HG02610 (cell line): ENCODE measurements at regions not wholly inside any gene's neighbourhood (a gene's known extent, or its start where the extent isn't known, plus 50 kb on each side); places are given as distances from the start of the nearest gene placed in this dataset.

ENCODE experiments used
- ATAC-seq: cut with Tn5 transposase; IDR thresholded peaks from one replicate; pipeline ENCODE4 v1.9.1; 2021; ENCODE audit warnings: mild to moderate bottlenecking, moderate library complexity; ENCODE audit not compliant: unreplicated experiment

DNA sequence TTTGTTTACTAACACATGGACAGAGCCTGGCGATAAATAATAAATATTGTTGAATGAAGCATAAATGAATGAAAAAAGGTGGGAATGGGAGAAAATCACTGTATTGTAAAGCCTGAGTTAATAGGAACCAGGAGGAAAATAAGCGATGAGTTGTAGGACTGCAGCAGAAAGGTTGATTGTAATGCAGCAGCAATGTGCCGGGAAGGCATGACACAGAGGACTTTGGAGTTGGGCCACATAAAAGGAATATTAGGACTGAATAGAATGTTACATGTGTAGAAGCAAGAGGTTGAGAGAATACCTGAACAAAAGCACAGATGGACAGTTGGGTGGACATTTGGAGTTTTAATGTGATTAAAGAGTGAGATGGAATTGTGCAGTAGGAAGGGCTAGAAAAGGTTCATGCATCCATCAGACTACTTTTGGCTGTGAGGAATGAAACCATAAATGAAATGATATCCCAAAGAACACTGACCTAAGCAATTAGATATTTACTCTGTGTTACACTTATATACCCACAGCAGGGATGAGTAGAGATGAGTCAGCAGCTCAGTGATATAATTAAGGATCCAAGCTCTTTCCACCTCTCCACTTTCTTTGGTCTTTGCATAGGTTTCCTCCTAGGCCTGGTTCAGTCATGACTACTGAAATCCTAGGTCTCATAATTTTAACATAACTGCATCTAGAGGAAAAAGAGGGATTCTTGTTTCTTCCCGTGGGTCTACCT lies 55.4 kb downstream of the CCER1 start:
- ATAC-seq = no peak

DNA sequence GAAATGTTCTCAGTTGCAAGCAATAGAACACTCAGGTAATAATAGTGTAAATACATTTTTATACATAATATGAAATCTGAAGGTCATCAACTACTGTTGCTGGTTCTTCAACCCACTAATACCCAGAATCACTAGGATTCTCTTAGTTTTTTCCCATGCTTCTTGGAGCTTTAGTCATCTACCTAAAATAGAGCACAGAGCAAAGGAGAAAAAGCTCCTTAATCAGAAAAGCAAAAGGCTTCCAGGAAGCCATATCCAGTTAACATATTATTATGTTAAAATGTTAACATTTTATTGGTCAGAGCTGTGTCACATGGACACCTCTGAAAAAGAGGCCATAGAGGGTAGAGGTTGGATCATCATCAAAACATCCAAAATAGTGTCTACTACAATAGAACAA lies 57.0 kb downstream of the CCER1 start:
- no peak for ATAC-seq

GRCh38 chr12:90897316-90897715 lies 57.7 kb downstream of the CCER1 start:
- no peak for ATAC-seq

- no peak for ATAC-seq
Measured at GRCh38 chr12:90896821-90897220, 58.2 kb downstream of the CCER1 start.

DNA sequence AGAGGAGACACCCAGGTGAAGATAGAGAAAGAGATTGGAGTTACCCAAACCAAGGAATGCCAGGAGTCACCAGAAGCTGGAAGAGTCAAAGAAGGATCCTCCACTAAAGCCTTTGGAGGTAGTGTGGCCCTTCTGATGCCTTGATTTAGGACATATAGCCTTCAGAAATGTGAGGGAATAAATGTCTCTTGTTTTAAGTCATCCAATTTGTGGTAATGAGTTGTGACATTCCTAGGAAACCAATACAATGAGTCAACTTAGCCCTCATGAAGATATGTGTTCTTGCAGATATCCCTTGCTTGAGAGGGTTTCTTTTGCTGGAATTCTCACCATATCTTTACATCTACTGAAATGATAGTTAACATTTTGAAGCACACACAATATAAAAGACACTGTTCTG lies 58.8 kb downstream of the CCER1 start:
- no peak for ATAC-seq

- no peak for ATAC-seq
Measured at GRCh38 chr12:90888316-90888715, 66.7 kb downstream of the CCER1 start.

DNA sequence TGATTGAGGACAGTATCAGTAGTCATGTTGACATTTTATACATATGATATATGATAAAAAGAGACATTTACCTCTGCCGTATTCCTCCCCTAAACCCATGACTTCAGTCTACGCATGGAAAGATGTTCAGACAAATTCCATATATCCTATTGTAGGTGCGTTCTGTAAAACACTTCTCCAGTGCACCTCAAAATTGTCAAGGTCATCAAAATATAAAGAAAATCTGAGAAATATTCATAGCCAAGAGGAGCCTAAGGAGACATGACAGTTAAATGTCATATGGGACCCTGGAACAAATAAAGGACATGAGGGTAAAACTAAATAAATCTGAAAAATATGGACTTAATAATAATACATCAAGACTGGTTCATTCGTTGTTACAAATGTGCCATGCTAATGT lies 71.5 kb downstream of the CCER1 start:
- no peak for ATAC-seq

DNA sequence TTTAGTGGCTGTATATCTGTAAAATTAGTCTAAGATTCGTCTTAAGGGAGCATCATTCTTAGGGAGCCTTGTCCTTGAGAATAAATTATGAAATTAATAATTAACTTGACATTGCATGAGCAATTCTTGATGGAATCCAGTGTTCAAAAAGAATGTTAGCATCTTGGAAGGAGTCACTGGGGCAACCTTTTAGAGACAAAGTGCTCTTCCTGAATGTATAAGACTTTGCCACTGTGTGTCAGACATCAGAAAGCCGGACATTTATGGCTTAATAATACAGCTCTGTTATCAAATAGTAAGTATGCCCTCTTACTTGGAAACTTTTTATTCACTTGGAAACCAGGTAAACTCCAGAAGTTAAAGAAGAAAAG lies 83.3 kb downstream of the CCER1 start:
- ATAC-seq = no peak

- ATAC-seq = no peak
Measured at GRCh38 chr12:90870971-90871725, 83.8 kb downstream of the CCER1 start.

DNA sequence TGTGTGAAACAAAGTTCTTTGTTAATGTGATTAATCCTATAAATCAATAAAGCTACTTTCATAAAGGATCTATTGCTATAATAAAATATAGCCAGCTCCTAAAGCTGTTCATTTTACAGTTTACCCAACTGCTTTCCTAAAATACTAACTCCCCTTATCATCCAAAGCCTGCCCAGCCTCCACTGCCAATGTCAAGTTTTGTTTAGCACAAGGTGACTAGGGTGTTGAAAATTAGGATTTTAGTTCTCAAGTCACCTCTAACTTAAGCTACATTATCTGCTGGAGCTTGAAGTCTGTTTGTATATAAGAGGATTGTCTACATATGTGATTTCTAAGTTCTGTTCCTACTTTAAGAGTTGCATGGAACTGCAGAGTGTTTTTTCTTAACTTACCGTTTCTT lies 86.3 kb downstream of the CCER1 start:
- no peak for ATAC-seq

GRCh38 chr12:90859591-90859990 lies 95.4 kb downstream of the CCER1 start:
- no peak for ATAC-seq

GRCh38 chr12:90858252-90858651 lies 96.7 kb downstream of the CCER1 start:
- ATAC-seq = no peak

DNA sequence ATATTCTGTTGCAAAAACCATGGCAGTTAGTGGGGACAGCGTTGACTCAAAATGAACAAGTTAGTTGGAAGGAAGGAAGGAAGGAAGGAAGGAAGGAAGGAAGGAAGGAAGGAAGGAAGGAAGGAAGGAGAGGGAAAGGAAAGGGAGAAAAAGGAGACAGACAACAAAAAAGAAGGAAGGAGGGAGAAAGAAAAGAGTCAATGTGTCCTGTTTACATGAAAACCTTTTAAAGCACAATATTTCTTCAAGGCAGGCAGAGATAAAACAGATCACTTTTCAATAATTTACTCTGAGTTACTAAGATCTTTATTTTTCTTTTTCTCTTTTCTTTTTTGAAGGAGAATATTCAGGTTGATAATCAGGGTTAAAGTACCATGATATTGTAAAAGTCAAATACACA lies 99.4 kb downstream of the CCER1 start:
- no peak for ATAC-seq

DNA sequence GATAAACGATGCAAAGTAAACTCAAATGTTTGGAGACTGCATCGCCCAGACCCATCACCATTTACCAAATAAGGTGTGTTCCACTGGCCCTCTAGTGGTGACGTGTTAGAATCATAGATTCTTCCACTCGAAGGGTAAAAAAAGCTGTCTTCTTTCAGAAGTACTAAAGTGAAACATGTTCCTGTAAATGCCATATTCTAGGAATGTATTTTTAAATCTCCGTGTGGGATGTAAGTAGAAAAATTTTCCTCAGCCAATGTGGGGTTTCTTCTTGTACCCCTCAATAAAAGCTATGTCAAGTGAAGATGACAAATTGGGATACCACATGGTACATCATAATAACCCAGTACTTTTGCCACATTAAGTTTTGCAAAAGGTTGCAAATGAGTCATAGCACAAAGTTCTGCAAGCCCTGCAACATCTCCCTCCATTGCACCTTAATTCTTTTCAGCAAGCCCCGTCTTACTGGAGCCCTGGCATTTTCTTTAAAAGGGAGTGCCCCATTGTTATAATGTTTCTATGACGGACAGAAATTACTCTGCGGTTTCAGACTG lies 100.8 kb downstream of the CCER1 start:
- ATAC-seq = peak; percentile 67

GRCh38 chr12:90851800-90852718 lies 102.9 kb downstream of the CCER1 start:
- no peak for ATAC-seq

- ATAC-seq = no peak
Measured at GRCh38 chr12:90842477-90842876, 112.5 kb downstream of the CCER1 start.

DNA sequence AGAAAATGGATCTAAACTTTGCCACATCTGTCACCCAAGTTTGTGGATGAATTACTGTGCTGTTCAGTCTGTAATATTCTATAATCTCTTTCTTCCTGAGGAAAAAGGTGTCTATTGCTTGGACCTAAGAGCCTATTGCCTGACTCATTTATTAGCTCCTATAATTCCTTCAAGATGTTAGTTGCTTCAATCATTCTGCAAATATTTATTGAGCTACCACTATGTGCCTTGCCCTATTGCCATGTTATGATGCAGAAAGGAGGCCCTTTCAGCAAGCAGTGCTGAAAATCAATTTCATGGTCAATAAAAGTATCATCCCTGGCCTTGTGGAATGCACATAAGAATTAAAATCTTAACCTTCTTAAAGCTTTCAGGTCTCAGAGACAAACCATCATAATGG lies 113.6 kb downstream of the CCER1 start:
- ATAC-seq = no peak

GRCh38 chr12:90839346-90839745 lies 115.6 kb downstream of the CCER1 start:
- ATAC-seq = no peak

- no peak for ATAC-seq
Measured at GRCh38 chr12:90836689-90837088, 118.3 kb downstream of the CCER1 start.

- ATAC-seq = no peak
Measured at GRCh38 chr12:90833228-90833627, 121.7 kb downstream of the CCER1 start.

- ATAC-seq = no peak
Measured at GRCh38 chr12:90832427-90832826, 122.5 kb downstream of the CCER1 start.
